ENCODE measurements at regions not wholly inside any gene's neighbourhood (a gene's known extent, or its start where the extent isn't known, plus 50 kb on each side); places are given as distances from the start of the nearest gene placed in this dataset.

- DNase-seq: no peak
- no peak for TF ChIP-seq CTCF (IDR thresholded peaks at IDR 0.05)
- no peak for TF ChIP-seq POLR2A (IDR thresholded peaks at IDR 0.05)
- no peak overlapping the region for H3K4me3 ChIP-seq
- H3K4me1 ChIP-seq: no peaks in the 10 kb centered on the region
- 74 to 77% methylated on average over 7 of the region's 7 CpGs for WGBS, 2 donors
- intact Hi-C loops (cut with DNase I): no loop called here
- no peaks in the 10 kb centered on the region for H3K9me3 ChIP-seq
- peaks cover 0 to 16% (median 0%) of the 10 kb centered on the region in 4 donors for H3K27me3 ChIP-seq
- no peak overlapping the region for H3K27ac ChIP-seq
- no peaks in the 10 kb centered on the region for H3K36me3 ChIP-seq
Measured at GRCh38 chr15:98187549-98187948, 227.0 kb downstream of the ARRDC4 start.

- 72 to 75% methylated on average over 2 of the region's 2 CpGs for WGBS, 2 donors
- intact Hi-C loops (cut with DNase I): no loop called here
- no peaks in the 10 kb centered on the region for H3K4me1 ChIP-seq
- peaks cover 0 to 21% (median 0%) of the 10 kb centered on the region in 4 donors for H3K27me3 ChIP-seq
- no peaks in the 10 kb centered on the region for H3K36me3 ChIP-seq
- H3K9me3 ChIP-seq: no peaks in the 10 kb centered on the region
- no peak overlapping the region for H3K4me3 ChIP-seq
- H3K27ac ChIP-seq: no peak overlapping the region
- DNase-seq: no peak
- TF ChIP-seq POLR2A (IDR thresholded peaks at IDR 0.05): no peak
- no peak for TF ChIP-seq CTCF (IDR thresholded peaks at IDR 0.05)
Measured at GRCh38 chr15:98190914-98191313, 230.4 kb downstream of the ARRDC4 start.

GRCh38 chr15:98195796-98196195, 235.3 kb downstream of the ARRDC4 start:
- H3K9me3 ChIP-seq: no peaks in the 10 kb centered on the region
- no peak overlapping the region for H3K27ac ChIP-seq
- no peak overlapping the region for H3K4me3 ChIP-seq
- H3K36me3 ChIP-seq: no peaks in the 10 kb centered on the region
- peaks cover 0 to 22% (median 0%) of the 10 kb centered on the region in 4 donors for H3K27me3 ChIP-seq
- TF ChIP-seq POLR2A (IDR thresholded peaks at IDR 0.05) (no peak), CTCF (IDR thresholded peaks at IDR 0.05) (no peak)
- intact Hi-C loops (cut with DNase I): no loop called here
- no peaks in the 10 kb centered on the region for H3K4me1 ChIP-seq
- no peak for DNase-seq
- 45 to 65% methylated on average over 3 of the region's 3 CpGs for WGBS, 2 donors

GRCh38 chr15:98196371-98196770, 235.9 kb downstream of the ARRDC4 start:
- Histone ChIP-seq H3K27me3 (peaks cover 0 to 22% (median 0%) of the 10 kb centered on the region in 4 donors), H3K4me1 (no peaks in the 10 kb centered on the region), H3K9me3 (no peaks in the 10 kb centered on the region), H3K4me3 (no peak overlapping the region), H3K27ac (no peak overlapping the region), H3K36me3 (no peaks in the 10 kb centered on the region)
- no peak for DNase-seq
- TF ChIP-seq CTCF (IDR thresholded peaks at IDR 0.05): no peak
- no peak for TF ChIP-seq POLR2A (IDR thresholded peaks at IDR 0.05)
- intact Hi-C loops (cut with DNase I): no loop called here
- 63 to 78% methylated on average over 4 to 5 of the region's 6 CpGs for WGBS, 2 donors

GRCh38 chr15:98202256-98202655, 241.8 kb downstream of the ARRDC4 start:
- intact Hi-C loops (cut with DNase I): no loop called here
- H3K4me1 ChIP-seq: no peaks in the 10 kb centered on the region
- no peak overlapping the region for H3K4me3 ChIP-seq
- no peaks in the 10 kb centered on the region for H3K36me3 ChIP-seq
- no peaks in the 10 kb centered on the region for H3K9me3 ChIP-seq
- 67 to 70% methylated on average over 5 of the region's 5 CpGs for WGBS, 2 donors
- no peak for TF ChIP-seq POLR2A (IDR thresholded peaks at IDR 0.05)
- no peak for TF ChIP-seq CTCF (IDR thresholded peaks at IDR 0.05)
- no peak for DNase-seq
- no peaks in the 10 kb centered on the region for H3K27me3 ChIP-seq
- no peak overlapping the region for H3K27ac ChIP-seq

Measured in esophagus squamous epithelium (tissue), 5 donors.